IMR-90 (cell line): ENCODE measurements at regions not wholly inside any gene's neighbourhood (a gene's known extent, or its start where the extent isn't known, plus 50 kb on each side); places are given as distances from the start of the nearest gene placed in this dataset.

Source experiments
- CEBPB ChIP-seq: IDR thresholded peaks from 2 replicates; pipeline ENCODE4 v1.6.1; 2012; ENCODE audit warnings: low read depth, low read length, improper control_type of control experiment
- CHD1 ChIP-seq: IDR thresholded peaks from 2 replicates; pipeline ENCODE4 v1.6.1; 2012; ENCODE audit warnings: low read depth, low read length, improper control_type of control experiment
- CTCF ChIP-seq: conservative IDR thresholded peaks from 2 replicates; pipeline ENCODE4 v1.5.1; 2012; ENCODE audit warnings: mild to moderate bottlenecking, low read depth, low read length, improper control_type of control experiment
- FOS ChIP-seq: fragments of 150-350 bp; IDR thresholded peaks from 2 replicates; pipeline ENCODE4 v1.6.1; 2016; ENCODE audit warnings: low read depth, low read length
- MAFK ChIP-seq: IDR thresholded peaks from 2 replicates; pipeline ENCODE4 v1.6.1; 2012; ENCODE audit warnings: low read depth, low read length, improper control_type of control experiment
- MAZ ChIP-seq: IDR thresholded peaks from 2 replicates; pipeline ENCODE4 v1.6.1; 2012; ENCODE audit warnings: low read depth, mild to moderate bottlenecking, low read length, improper control_type of control experiment, moderate library complexity, borderline replicate concordance
- MXI1 ChIP-seq: IDR thresholded peaks from 2 replicates; pipeline ENCODE4 v1.6.1; 2012; ENCODE audit warnings: low read depth, mild to moderate bottlenecking, low read length, moderate library complexity, borderline replicate concordance
- NFE2L2 ChIP-seq: fragments of 150-350 bp; IDR thresholded peaks from 2 replicates; pipeline ENCODE4 v1.6.1; 2016; ENCODE audit warnings: low read depth, mild to moderate bottlenecking, low read length
- POLR2A ChIP-seq: IDR thresholded peaks from 2 replicates; pipeline ENCODE4 v1.6.1; 2012; ENCODE audit warnings: mild to moderate bottlenecking, low read depth, low read length
- RAD21 ChIP-seq: IDR thresholded peaks from 2 replicates; pipeline ENCODE4 v1.6.1; 2012; ENCODE audit warnings: low read length, improper control_type of control experiment
- RFX5 ChIP-seq: IDR thresholded peaks from 2 replicates; pipeline ENCODE4 v1.8.0; 2012; ENCODE audit warnings: low read depth, mild to moderate bottlenecking, low read length, moderate library complexity
- TF ChIP-seq, protein P1 (sequence below): fragments of 150-350 bp; IDR thresholded peaks from 2 replicates; pipeline ENCODE4 v1.6.1; 2017; ENCODE audit warnings: mild to moderate bottlenecking, antibody characterized with exemption, low read length, low read depth

GRCh38 chrY:12643693-12644348 lies 57.2 kb upstream of the USP9Y start:
- TF ChIP-seq CTCF (no peak), POLR2A (no peak), RAD21 (no peak), NFE2L2 (no peak), MAFK (no peak), CEBPB (no peak), MAZ (no peak), CHD1 (no peak), MXI1 (no peak), RFX5 (no peak), FOS (no peak)
- TF ChIP-seq, protein P1, sequence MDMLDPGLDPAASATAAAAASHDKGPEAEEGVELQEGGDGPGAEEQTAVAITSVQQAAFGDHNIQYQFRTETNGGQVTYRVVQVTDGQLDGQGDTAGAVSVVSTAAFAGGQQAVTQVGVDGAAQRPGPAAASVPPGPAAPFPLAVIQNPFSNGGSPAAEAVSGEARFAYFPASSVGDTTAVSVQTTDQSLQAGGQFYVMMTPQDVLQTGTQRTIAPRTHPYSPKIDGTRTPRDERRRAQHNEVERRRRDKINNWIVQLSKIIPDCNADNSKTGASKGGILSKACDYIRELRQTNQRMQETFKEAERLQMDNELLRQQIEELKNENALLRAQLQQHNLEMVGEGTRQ = no peak
